HG02981 (cell line): ENCODE measurements at regions not wholly inside any gene's neighbourhood (a gene's known extent, or its start where the extent isn't known, plus 50 kb on each side); places are given as distances from the start of the nearest gene placed in this dataset.
"Not testable (repeated sequence)": the region's sequence is repeated elsewhere in the genome, so short reads cannot be mapped to it uniquely, and the experiment has no call there.

Source experiments
- ATAC-seq: cut with Tn5 transposase; IDR thresholded peaks from one replicate; pipeline ENCODE4 v1.9.1; 2021; ENCODE audit warnings: mild to moderate bottlenecking, moderate library complexity; ENCODE audit not compliant: unreplicated experiment

GRCh38 chr5:85647349-85648127, 970.2 kb upstream of the COX7C start:
- no peak for ATAC-seq

DNA sequence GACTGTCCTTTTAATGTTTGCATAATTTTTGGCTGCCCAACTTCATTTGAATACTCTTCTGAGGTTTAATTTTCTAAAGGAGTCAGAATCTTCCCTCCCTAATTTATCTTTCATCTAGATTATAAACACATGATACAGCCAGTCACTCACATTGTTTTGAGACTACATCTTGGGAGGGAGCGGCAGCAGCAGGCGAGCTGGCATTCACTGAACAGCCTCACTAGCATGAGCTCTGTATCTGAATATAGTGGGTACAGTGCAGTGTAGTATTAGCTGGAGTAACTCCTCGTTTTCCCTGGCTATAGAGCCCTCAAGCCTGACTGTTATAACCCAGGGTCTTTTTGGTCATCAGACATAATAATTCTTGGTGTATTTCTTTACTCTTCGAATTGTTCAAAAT, 969.2 kb upstream of the COX7C start:
- ATAC-seq, result no peak

DNA sequence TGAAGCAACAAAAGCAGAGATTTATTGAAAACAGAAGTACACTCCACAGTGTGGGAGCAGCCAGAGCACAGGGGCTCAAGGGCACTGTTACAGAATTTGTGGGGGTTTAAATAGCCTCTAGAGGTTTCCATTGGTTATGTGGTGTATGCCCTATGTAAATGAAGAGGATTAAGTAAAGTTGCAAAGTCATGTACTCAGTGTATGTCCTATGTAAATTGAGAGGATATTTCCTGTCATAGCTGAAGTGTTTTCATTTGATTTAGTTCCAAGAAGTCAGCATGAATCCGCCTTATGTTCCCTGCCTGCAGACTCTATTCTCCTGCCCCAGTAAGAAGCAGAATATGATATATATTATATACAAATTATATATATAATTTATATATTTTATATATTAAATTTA, 966.0 kb upstream of the COX7C start:
- no peak for ATAC-seq

- ATAC-seq, result not testable (repeated sequence)
Measured at GRCh38 chr5:85654144-85654543, 963.6 kb upstream of the COX7C start.

GRCh38 chr5:85656050-85656449, 961.7 kb upstream of the COX7C start:
- ATAC-seq, result no peak

GRCh38 chr5:85657328-85657727, 960.4 kb upstream of the COX7C start:
- ATAC-seq, result not testable (repeated sequence)

DNA sequence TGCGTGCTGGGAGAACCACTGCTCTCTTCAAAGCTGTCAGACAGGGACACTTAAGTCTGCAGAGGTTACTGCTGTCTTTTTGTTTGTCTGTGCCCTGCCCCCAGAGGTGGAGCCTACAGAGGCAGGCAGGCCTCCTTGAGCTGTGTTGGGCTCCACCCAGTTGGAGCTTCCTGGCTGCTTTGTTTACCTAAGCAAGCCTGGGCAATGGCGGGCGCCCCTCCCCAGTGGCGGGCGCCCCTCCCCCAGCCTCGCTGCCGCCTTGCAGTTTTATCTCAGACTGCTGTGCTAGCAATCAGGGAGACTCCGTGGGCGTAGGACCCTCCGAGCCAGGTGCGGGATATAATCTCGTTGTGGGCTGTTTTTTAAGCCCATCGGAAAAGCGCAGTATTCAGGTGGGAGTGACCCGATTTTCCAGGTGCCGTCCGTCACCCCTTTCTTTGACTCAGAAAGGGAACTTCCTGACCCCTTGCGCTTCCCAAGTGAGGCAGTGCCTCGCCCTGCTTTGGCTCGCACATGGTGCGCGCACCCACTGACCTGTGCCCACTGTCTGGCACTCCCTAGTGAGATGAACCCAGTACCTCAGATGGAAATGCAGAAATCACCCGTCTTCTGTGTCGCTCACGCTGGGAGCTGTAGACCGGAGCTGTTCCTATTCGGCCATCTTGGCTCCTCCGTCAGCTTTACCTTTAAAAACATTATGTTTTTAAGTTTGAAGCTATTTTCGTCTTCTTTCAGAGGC, 954.6 kb upstream of the COX7C start:
- ATAC-seq, result not testable (repeated sequence)

GRCh38 chr5:85663708-85664031, 954.1 kb upstream of the COX7C start:
- ATAC-seq, result no peak

GRCh38 chr5:85670417-85670816, 947.3 kb upstream of the COX7C start:
- no peak for ATAC-seq

DNA sequence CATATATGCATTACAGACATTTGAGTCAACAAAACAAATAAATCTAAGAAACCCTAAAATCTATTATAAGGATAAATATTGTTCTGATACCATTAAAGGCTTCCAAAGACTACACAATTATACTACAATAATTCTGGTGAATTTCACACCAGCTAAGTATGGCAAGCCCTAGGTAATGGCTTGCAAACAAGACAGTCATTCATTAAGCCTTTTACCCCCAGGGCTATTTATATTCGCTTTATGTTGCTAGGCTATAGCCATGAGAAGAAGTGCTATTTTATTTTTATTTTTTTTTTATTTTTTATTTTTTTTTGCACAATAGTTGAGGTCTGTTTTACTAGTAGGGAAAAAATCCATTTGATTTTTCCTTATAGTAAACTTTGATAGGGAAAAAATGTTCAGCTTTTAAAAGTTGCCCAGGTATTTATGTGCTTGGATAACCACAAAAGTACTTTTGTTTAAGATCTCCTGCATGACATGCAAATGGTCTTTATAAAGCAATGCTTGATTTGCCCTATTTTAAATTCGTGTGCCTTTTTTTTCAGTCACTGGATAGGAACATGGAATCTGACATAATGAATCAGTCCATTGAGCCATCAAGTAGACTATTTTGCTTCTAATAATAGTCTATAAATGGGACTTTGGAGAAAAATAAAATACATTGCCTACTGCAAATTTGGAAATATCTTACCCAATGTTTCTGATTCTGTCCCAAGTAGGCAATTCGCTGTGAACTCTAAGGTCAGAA, 946.3 kb upstream of the COX7C start:
- ATAC-seq, result no peak

- ATAC-seq, result no peak
Measured at GRCh38 chr5:85681871-85682270, 935.9 kb upstream of the COX7C start.

- no peak for ATAC-seq
Measured at GRCh38 chr5:85684351-85684750, 933.4 kb upstream of the COX7C start.

GRCh38 chr5:85703296-85703695, 914.4 kb upstream of the COX7C start:
- no peak for ATAC-seq

DNA sequence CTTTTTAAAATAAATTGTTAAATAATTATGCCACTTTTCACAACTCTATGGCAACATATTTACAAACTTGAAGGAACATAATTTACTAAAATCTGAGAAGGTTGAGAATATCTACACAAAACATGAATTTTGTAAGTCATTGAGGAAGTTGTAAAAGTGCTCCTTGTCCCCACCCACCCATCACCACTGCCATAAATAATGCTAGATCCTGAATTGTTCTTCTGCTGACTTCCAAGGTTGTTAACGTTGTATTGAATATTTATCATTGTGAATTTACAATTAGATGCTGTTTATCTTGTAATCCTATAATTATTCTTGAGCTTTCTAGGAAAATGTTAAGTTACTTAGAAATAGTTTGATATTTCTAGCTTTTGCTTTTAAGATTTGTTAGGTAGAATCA, 908.0 kb upstream of the COX7C start:
- no peak for ATAC-seq

DNA sequence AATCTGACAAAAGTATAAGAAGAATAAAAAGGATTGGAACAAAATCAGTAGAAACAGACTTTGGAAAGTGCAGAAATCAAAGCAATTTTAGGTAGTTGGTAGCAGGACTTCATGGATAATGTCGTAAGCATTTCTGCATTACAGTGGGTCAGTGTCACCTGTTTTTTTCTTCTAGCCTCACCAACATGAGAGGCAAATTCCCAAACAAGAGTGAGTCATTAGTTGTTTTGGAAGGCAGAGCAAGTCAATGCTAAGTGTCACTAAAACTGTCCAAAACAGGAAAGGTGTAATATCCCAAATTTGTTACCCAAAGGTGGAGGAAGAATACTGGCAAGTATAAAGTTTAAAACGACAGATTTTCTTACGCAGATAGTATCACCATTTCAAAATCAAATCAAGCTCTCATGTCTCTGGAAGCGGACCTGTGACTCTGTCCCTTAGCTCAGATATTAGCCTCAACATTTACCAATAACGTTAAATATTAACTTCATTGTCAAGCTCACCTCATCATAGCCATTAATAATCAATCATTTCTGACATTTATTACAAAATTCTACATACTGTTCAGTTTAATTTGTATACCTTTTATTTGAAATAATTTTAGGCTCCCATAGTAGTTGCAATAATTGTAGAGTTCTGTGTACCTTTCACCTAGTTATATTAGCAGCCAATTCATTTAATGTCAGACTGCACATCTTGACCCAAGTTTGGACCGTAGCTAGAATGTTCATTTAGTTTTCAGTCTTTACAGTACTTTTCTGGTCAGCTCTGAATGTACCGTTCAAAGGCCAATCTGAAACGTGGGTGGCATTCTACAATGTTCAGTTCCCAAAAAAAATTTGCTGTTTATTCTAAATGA, 901.2 kb upstream of the COX7C start:
- no peak for ATAC-seq

GRCh38 chr5:85717203-85717563, 900.6 kb upstream of the COX7C start:
- ATAC-seq, result no peak

DNA sequence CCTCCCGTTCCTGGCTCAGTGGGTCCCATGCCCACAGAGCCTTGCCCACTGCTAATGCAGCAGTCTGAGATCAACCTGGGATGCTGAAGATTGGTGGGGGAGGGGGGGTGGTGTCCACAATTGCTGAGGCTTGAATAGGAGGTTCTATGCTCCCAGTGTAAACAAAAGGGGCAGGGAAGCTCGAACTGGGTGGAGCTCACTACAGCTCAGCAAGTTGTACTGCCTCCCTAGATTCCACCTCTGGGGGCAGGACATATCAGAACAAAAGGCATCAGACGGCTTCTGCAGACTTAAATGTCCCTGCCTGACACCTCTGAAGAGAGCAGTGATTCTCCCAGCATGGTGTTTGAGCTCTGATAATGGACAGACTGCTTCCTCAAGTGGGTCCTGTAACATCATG, 885.6 kb upstream of the COX7C start:
- ATAC-seq, result no peak

GRCh38 chr5:85741972-85742371, 875.8 kb upstream of the COX7C start:
- ATAC-seq, result no peak

- no peak for ATAC-seq
Measured at GRCh38 chr5:85760519-85760918, 857.2 kb upstream of the COX7C start.

- ATAC-seq, result no peak
Measured at GRCh38 chr5:85769347-85769746, 848.4 kb upstream of the COX7C start.

DNA sequence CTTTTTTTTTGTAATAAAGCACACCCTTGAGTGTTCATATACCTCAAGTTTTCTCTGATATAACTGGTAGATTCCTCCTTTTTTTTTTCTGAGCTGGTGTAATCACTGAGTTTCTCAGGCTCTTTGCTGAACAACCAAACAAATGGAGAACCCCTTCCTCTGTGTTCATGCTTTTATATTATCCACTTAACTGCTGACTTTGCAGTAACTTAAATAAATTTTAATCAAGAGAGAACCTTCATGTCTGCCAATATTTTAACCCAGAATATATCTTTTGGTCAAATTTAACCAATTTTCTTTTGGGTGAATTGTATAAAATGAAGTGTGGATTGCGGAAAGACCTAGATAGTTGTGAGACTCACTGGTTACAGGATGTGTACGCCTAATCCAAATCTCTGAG, 833.0 kb upstream of the COX7C start:
- ATAC-seq, result no peak
